Nephron (organoid): ENCODE measurements at regions not wholly inside any gene's neighbourhood (a gene's known extent, or its start where the extent isn't known, plus 50 kb on each side); places are given as distances from the start of the nearest gene placed in this dataset.

Experiments
- H3K27ac Mint-ChIP-seq, 3 experiments: 2 replicates each; pipeline ENCODE4 v1.8.0; 2020; ENCODE audit warnings: mixed read lengths in 3 of 3, mild to moderate bottlenecking in 2 of 3, moderate library complexity in 1 of 3
- H3K27me3 Mint-ChIP-seq: 2 replicates; pipeline ENCODE4 v1.8.0; 2021; ENCODE audit warnings: low read depth, mild to moderate bottlenecking, moderate library complexity, mixed read lengths
- H3K36me3 Mint-ChIP-seq: 2 replicates; pipeline ENCODE4 v1.8.0; 2020; ENCODE audit warnings: low read depth, mixed read lengths
- H3K4me1 Mint-ChIP-seq: 2 replicates; pipeline ENCODE4 v1.8.0; 2020; ENCODE audit warnings: mixed read lengths
- H3K4me3 Mint-ChIP-seq, 3 experiments: 2 replicates each; pipeline ENCODE4 v1.8.0; 2020; ENCODE audit warnings: mild to moderate bottlenecking in 3 of 3, mixed read lengths in 3 of 3, moderate library complexity in 2 of 3
- H3K9me3 Mint-ChIP-seq: 2 replicates; pipeline ENCODE4 v1.8.0; 2020; ENCODE audit warnings: mixed read lengths
- CTCF ChIP-seq, 3 experiments: fragments of 200-600 bp; sonication (generic); IDR thresholded peaks; one replicate each; pipeline ENCODE4 v1.5.0; 2021; ENCODE audit warnings: antibody characterized with exemption in 3 of 3; ENCODE audit not compliant: unreplicated experiment in 3 of 3

- no peak for TF ChIP-seq CTCF (IDR thresholded peaks at IDR 0.05; ENCODE audit: unreplicated experiment in 3 of 3)
- H3K4me3 Mint-ChIP-seq: no peak overlapping the region
- H3K27me3 Mint-ChIP-seq: peaks cover 4% of the 10 kb centered on the region
- H3K27ac Mint-ChIP-seq: no peak overlapping the region
- no peaks in the 10 kb centered on the region for H3K36me3 Mint-ChIP-seq
- peaks cover 14% of the 10 kb centered on the region for H3K9me3 Mint-ChIP-seq
- H3K4me1 Mint-ChIP-seq: peaks cover 10% of the 10 kb centered on the region
Observed at GRCh38 chr17:5973410-5973809, 96.8 kb upstream of the WSCD1 start.

GRCh38 chr17:5975661-5976060 lies 94.5 kb upstream of the WSCD1 start:
- Mint-ChIP-seq H3K27me3 (peaks cover 9% of the 10 kb centered on the region), H3K4me1 (peaks cover 10% of the 10 kb centered on the region), H3K4me3 (no peak overlapping the region), H3K36me3 (no peaks in the 10 kb centered on the region), H3K9me3 (peaks cover 3% of the 10 kb centered on the region), H3K27ac (peak overlapping the region in 1 of 3 experiments; percentile 57)
- no peak for TF ChIP-seq CTCF (IDR thresholded peaks at IDR 0.05; ENCODE audit: unreplicated experiment in 3 of 3)

GRCh38 chr17:5976251-5976650 lies 93.9 kb upstream of the WSCD1 start:
- H3K9me3 Mint-ChIP-seq: no peaks in the 10 kb centered on the region
- H3K4me1 Mint-ChIP-seq: peaks cover 10% of the 10 kb centered on the region
- no peak overlapping the region for H3K4me3 Mint-ChIP-seq
- H3K27me3 Mint-ChIP-seq: peaks cover 11% of the 10 kb centered on the region
- peak overlapping the region in 2 of 3 experiments; percentile 5 to 57 for H3K27ac Mint-ChIP-seq
- H3K36me3 Mint-ChIP-seq: no peaks in the 10 kb centered on the region
- TF ChIP-seq CTCF (IDR thresholded peaks at IDR 0.05; ENCODE audit: unreplicated experiment in 3 of 3): no peak

- Mint-ChIP-seq H3K36me3 (no peaks in the 10 kb centered on the region), H3K27me3 (peaks cover 11% of the 10 kb centered on the region), H3K4me3 (no peak overlapping the region), H3K4me1 (peaks cover 10% of the 10 kb centered on the region), H3K27ac (no peak overlapping the region), H3K9me3 (no peaks in the 10 kb centered on the region)
- no peak for TF ChIP-seq CTCF (IDR thresholded peaks at IDR 0.05; ENCODE audit: unreplicated experiment in 3 of 3)
Observed at GRCh38 chr17:5978496-5978895, 91.7 kb upstream of the WSCD1 start.

- no peak overlapping the region for H3K27ac Mint-ChIP-seq
- H3K36me3 Mint-ChIP-seq: no peaks in the 10 kb centered on the region
- peaks cover 4% of the 10 kb centered on the region for H3K4me1 Mint-ChIP-seq
- no peaks in the 10 kb centered on the region for H3K9me3 Mint-ChIP-seq
- H3K4me3 Mint-ChIP-seq: no peak overlapping the region
- no peak for TF ChIP-seq CTCF (IDR thresholded peaks at IDR 0.05; ENCODE audit: unreplicated experiment in 3 of 3)
- H3K27me3 Mint-ChIP-seq: peaks cover 11% of the 10 kb centered on the region
Observed at GRCh38 chr17:5980941-5981340, 89.2 kb upstream of the WSCD1 start.

- Mint-ChIP-seq H3K4me3 (no peak overlapping the region), H3K4me1 (no peaks in the 10 kb centered on the region), H3K27me3 (no peaks in the 10 kb centered on the region), H3K27ac (no peak overlapping the region), H3K9me3 (no peaks in the 10 kb centered on the region), H3K36me3 (no peaks in the 10 kb centered on the region)
- TF ChIP-seq CTCF (IDR thresholded peaks at IDR 0.05; ENCODE audit: unreplicated experiment in 3 of 3): no peak
Observed at GRCh38 chr17:5986644-5987043, 83.5 kb upstream of the WSCD1 start.
